ENCODE measurements at regions not wholly inside any gene's neighbourhood (a gene's known extent, or its start where the extent isn't known, plus 50 kb on each side); places are given as distances from the start of the nearest gene placed in this dataset.
"Not testable (repeated sequence)": the region's sequence is repeated elsewhere in the genome, so short reads cannot be mapped to it uniquely, and the experiment has no call there.

DNA sequence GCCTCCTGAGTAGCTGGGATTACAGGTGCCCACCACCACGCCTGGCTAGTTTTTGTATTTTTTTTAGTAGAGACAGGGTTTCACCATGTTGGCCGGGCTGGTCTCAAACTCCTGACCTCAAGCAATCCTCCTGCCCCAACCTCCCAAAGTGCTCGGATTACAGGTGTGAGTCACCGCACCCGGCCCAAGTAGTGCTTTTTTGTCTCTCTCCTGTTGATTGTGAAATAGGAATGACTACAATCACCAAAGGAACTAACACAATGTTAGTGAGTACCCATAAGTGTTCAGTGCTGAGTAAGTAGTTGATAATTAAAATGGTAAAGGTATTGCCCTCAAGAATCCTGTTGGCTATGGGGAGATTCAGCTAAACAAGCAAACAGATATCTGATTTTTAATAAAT is 294.1 kb upstream of the LYZL1 start:
- not testable (repeated sequence) for DNase-seq

DNA sequence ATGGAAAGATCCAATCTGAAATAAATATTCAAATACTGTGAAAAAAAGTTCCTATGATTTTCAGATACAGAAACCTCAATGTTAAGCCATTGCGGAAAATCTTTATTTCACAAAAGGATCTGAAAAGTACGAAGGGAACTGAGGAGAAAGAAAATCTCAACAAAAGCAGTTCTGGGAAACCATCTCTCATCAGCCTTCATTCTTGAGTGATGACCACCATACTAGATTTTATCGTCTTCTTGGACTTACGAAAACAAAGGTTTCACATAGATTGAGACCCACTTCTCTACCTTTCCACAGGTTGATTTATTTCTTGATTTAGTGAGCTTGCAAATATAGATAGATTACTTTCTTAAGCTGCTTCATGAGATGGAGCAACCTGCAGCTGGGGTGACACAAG is 293.4 kb upstream of the LYZL1 start:
- no peak for DNase-seq

DNA sequence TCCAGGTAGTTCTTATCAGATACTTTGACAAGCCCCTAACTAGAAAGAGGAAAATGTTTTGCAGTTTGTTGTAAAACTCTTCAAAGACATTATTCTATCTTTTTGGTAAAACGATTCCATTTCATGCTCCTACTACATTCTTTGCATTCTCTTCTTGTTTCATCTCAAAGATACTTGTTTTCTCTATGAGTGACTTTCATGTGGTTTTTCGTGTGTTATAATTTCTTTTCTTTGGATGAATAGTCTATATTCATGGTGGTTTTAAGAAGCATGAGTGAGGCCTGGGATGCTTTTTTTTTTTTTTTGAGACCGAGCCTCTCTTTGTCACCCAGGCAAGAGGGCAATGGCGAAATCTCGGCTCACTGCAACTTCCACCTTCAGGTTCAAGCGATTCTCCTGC is 292.5 kb upstream of the LYZL1 start:
- DNase-seq, result no peak

DNA sequence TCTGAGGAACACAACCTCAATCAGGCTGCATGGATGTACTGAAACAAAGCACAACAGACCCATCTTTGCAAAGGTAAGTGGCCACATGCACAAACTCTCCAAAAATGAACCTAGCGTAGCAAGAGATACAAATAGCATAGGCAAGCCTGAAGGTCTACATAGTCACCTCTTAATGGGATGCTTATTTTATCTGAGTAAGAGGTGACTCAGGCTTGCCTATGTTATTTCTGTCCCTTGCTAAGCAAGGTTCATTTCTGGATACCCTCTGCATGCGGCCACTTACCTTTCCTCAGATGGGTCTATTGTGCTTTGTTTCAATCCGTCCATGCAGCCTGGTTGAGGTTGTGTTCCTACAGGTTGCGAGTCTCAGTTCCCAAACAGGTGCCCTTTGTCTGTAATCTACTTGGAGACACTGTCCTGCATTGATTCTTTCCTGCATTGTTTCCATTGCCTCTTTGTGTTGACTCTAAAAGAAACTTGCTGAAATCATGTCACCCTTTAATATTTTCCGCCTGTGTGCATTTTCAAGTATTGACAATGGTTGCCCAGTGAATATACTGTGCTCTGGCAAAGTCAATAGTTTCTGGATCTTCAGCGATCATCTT is 291.8 kb upstream of the LYZL1 start:
- no peak for DNase-seq

DNA sequence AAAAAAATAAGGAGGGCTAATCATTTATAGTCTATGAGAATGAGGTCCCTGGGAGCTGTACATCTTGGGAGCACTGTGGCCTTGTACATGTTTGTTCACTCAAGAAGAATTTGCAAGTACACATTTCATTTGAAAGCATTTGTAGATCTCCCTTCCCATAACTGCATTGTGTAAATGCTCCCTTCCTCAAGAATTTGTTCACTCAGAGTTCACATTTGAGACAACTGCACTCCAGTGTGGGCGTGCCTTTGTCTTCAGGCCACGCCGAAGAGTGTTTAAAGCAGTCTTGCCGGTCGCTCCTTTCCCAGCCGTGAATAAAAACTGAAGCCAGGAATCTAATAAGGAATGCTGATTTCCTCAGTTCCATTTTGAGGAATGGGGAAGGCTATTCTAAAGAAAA is 291.1 kb upstream of the LYZL1 start:
- DNase-seq, result no peak

DNA sequence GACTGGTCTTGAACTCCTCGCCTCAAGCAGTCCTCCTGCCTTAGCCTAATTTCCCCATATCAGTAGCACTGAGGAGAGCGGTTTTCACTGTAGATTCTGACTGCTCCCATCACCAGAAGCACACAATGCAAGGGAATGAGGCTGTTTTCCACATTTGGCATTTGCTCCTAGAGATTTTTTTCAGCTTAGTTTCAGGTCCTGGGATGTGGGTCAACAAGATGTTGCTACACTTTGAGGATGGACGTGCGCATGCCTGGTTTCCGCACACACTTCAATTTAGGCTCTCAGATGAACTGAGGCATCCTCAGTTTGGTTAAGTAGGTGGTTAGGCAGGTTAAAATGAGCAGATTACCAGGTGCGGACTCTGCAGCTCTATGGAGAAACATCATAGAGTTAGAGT is 287.1 kb upstream of the LYZL1 start:
- no peak for DNase-seq

DNA sequence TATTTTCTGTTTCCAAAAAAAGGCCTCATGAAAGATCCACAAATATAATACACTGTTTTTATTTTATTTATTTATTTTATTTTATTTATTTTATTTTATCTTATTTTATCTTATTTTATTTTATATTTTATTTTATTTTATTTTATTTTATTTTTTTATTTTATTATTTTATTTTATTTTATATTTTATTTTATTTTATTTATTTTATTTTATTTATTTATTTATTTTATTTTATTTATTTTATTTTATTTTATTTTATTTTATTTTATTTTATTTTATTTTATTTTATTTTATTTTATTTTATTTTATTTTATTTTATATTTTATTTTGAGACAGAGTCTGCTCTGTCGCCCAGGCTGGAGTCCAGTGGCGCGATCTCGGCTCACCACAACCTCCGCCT is 285.9 kb upstream of the LYZL1 start:
- not testable (repeated sequence) for DNase-seq

DNA sequence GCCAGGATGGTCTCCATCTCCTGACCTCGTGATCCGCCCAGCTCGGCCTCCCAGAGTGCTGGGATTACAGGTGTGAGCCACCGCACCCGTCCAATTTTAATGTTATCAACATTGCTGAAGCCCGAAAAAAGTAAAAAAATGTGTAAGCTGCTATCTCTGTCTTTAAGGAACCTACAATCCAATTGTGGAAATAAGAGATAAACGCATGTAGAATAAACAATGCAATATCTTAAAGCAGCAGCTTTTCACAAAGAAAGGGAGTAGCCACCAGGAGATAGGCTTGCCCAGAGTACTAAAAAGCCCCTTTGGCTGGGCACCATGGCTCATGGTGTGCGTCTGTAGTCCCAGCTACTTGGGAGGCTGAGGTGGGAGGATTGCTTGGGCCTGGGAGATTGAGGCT is 282.9 kb upstream of the LYZL1 start:
- DNase-seq, result no peak

DNA sequence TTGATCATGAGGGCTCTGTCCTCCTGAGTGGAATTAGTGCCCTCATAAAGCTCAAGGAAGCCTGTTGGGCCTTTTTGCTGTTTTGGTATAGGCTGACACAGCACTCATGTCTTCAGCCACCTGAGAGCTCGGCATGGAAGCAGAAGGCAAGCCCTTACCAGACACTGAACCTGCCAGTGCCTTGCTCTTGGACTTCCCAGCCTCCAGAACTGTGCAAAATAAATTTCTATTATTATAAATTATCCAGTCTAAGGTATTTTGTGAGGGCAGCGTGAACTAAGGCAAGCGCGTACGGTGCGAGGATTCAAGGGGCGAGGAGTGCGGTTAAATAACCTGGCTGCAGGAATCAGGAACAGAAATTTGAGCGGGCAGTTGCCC is 281.5 kb upstream of the LYZL1 start:
- no peak for DNase-seq

DNA sequence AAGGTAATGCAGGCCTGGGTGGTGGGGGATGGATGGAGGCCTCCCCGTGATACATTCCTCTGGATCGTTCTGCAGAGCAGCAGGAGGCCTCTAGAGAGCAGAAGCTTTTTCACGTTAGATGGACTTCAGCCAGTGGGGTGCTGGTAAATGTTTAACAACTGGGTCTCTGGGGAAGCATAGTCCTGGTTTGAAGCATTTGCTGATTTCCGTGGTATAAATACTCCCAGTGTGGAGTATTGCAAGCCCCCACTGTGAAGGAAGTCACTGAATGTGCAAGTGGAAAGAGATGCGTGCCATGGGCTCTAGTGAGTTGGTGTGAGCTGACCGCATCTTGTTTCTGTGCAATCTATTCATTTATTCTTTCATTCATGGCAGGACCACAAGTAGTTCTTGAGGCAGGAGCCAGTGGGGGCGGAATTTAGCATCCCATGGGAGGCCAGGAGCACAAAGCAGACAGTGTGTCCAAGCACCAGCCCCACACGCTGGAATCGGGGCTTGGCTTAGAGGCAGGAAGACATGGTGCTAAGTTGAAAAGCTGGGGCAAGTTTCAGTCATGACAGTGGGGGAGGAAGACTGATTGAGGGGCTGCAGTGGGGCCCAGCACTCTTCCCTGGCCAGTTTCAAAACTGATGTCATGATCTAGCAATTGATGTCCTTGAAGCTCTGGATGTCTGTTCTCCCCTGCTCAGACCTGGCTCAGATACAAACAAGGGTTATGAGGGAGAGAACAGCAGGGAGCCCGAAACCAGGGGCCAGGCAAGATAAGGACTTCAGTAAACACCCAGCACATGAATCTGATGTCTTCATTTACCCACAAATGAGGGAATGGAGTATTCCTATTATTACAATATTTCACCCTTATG is 280.9 kb upstream of the LYZL1 start:
- no peak for DNase-seq

DNA sequence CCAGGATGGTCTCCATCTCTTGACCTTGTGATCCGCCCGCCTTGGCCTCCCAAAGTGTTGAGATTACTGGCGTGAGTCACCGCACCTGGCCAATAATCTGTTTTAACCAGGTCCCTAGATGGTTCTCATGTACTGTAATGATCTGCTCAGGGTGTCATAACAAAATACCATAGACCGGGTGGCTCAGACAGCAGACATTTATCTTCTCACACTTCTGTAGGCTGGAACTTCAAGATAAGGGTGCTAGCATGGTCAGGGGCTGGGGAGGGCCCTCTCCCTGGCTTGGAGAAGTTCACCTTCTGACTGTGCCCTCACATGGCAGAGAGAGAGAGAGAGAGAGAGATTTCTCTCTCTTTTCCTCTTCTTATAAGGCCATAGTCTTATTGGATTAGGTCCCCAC is 279.4 kb upstream of the LYZL1 start:
- DNase-seq, result no peak

DNA sequence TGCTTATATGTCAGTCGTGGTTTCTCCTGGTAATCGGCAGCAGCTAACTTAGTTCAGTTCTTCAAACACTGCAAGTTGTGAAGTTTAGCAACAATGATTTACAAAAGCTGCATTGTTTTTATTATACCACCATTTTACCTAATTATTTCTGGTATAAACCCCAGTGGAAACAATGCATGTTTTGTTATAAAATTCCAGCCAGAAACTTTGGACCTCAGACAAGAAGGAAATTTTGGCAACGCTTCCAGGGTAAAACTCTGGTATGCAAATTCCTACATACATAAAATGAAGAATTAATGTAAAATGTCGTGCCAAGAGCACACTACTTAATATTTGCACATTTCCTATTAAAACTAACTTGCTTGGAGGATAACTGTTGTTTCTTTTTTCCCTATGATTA is 277.4 kb upstream of the LYZL1 start:
- no peak for DNase-seq

DNA sequence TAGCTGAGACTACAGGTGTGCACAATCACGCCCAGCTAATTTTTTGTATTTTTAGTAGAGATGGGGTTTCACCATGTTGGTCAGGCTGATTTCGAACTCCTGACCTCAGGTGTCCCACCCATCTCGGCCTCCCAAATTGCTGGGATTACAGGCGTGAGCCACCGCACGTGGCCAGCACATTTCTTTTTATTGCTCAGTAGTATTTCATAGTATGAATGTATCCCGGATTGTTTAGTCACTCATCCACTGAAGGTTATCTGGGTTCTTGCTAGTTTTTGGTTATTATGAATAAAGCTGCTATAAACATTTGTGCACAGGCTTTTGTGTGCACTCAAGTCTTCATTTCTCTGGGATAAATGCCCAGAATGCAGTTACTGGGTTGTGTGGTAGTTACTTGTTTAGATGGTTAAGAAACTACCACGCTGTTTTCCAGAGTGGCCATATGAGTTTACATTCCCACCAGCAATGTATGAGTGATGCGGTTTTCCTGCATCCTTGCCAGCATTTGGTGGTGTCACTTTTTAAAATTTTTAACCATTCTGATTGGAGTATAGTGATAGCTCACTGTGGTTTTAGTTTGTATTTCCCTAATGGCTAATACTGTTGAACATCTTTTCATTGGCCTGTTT is 275.8 kb upstream of the LYZL1 start:
- DNase-seq, result no peak

DNA sequence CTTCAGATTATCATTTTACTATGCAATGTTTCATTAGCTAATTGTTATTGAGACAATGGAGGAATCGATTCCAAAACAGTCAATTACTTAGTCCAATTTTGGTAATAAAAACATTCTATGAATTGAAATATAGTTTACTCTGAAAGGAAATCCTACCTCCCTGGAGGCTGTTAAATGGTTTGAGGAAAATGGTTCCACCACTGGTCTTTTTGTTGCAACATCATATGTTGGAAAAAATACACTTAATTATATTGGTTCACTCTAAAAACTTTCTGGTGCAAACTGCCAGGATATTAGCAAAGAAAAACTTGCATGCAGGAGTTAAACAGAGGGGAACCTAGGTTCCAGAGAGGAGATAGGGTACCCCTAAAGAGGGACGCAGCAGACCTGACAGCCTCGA is 267.3 kb upstream of the LYZL1 start:
- DNase-seq, result no peak

DNA sequence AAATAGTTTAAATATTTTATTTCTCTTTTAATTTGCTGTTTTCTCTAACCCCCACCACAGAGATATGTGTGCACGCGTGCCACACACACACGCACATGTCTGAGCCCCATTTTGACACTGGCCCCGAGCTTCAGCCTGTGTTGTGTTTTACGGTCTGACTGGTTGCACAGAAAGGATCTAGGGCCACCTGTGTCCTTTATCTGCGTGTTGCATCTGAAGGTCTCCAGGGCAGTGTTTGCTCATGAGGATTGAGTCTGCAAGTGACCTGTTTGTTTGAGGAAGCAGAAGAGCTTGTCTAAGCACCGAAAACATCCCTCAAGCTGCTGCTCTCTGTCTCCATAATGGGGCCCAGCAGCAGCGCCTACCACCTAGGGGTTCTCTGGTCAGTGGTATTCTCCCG is 266.4 kb upstream of the LYZL1 start:
- DNase-seq, result no peak

DNA sequence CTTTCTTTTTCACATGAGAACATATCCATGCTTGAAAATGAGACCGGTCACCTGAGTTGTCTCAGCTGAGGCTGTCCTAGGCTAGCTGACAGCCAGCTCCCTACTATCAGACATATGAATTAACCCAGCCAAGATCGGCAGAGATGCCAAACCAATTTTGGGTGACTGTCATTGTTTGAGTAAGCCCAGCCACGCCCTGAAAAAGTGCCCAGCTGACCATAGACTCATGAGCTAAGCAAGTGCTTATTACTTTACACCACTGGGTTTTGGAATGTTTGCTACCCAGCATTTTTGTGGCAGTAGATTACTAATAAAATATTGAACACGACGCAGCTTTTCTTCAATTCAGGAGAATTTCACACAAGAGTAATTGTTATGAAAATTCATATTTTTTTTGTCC is 265.2 kb upstream of the LYZL1 start:
- DNase-seq, result no peak

DNA sequence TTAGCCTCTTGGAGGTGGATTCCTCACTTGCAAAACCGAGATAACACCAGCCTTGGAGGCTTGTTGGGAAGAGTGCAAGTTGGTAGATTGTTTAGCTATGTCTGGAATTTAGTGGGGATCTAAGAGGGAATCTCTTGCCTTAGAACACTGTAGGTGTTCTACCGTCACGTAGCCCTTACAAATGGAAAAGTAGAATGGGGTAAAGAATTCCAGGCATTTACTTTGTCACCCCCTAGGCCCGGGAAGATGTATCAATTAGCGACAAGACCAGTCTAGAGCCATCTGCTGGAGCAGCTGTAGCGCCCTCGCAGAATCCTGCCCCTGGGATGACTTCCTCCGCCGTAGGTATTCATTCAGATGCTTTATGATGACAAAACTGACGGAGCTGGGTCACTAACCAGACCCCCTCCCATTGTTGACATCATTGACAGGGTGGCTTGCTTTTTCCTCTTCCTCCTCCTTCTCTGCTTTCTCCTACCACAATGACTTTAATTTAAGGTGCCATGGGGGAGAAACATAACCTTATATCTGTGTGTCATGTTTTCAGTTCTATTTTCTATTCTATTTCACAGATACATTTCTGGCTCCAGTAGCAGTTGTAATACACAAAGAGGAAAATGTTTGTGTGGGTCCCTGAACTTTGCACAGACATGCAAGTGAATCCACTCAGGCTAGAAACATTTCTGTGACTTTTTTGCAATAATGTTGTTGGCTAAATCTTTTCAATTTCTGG is 262.6 kb upstream of the LYZL1 start:
- no peak for DNase-seq

DNA sequence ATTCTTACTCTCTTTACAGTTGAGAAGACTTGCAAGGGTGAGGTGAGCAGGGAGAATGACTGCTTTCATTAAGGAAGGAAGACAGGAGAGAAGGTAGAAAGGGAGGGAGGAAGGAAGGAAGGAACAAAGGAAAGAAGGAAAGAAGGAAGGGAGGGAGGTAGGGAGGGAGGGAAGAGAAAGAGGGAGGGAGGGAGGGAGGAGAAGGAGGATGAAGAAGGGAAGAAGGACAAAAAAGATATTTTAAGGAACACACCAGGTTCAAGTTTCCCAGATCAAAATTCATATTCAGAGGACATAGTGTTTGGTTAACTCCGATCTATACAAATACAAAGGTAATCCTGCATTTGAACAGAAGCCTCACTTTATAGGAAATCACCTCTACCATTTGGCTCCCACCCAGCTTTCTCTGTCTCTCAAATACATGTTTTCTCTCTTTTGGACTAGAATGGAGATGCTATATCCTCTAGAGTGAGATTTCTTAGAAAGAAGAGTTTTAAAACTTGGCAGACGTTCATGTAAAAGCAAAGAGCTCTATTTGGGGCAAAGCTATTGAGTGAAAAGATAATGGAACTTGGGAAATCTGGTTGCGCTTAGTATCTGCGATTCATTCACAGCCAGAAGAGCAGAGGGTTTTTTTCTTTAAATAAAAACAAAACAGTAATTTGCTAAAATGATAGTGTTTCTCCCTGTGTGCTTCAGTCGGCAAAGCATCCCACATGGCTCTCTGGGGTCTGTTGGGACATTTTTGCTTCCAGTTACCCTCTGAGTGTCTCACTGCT is 261.9 kb upstream of the LYZL1 start:
- no peak for DNase-seq

DNA sequence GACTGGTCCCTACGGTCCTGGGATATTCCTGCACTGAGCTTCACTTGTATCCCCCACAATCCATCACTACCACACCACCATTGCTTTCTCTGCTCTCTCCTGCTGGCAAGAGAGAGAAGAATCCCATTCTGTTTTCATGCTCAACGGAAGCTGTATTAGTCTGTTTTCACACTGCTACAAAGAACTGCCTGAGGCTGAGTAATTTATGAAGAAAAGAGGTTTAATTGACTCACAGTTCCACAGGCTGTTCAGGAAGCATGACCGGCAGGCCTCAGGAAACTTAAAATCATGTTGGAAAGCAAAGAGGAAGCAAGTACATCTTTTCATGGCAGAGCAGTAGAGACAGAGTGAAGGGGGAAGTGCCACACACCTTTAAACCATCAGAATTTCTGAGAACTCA is 260.4 kb upstream of the LYZL1 start:
- no peak for DNase-seq

DNA sequence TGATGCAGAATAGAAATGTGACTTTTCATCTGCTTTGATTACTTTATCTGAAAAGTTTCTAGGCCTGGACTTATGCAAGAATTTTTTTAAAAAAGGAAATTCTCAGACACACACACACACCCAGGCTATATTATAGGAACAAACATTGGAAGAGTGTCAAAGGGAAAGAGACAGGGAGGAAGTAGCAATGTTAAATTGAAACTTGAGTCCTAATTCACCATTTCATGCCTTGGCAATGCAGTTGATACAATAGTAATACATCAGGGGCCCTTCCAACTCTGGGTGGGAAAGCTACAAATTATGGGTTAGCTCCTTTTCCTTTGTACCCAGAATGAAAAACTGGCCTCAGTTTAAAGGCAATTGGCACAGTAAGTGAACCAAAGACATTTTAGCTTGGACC is 258.0 kb upstream of the LYZL1 start:
- no peak for DNase-seq

DNA sequence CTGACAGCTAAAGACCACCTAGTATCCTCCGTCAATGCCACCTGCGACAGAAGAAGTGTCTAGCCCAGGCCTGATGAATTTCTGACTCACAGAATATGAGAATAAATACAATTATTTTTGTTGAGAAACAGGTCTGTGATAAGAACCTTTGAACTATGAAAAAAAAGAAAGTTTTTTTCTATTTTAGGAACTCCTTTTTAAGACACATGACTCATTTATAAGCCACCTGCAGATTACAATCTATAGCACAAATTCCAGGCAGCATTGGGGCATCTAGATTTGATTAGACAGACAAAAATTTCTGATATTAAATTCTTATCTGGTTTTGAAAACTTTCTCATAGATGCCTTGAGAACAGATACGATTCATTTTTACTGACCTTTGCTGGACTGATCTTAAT is 256.7 kb upstream of the LYZL1 start:
- no peak for DNase-seq

DNA sequence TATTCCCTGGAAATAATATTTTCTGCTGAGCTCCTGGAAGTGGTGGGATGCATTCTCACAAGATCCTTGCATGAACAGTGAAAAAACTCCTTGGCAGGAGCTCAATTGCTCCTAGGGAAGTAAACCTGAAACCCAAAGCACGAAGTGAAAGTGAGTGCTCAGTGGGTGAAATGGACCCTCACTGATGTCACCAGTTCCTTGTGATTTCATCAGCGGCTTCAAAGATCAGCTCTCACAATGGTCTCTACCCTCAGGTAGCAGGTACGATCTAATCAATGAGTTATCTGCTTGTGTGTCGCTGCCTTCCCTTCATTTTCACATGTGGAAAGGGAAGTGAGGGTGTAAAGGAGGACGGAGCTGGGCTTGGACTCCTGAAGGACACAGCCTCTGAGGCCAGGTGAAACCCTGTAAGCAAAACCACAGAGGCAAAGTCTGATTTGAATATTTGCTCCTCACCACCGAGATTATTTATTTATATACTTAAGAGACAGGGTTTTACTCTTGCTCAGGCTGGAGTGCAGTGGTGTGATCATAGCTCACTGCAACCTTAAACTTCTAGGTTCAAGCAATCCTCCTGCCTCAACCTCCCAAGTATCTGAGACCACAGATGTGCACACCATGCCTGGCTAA is 255.4 kb upstream of the LYZL1 start:
- no peak for DNase-seq

Measured in CD4-positive, alpha-beta T cell treated with Interferon alpha-2 for 1 hour (primary cell).